Suprapubic skin (tissue), 3 donors: ENCODE measurements at regions not wholly inside any gene's neighbourhood (a gene's known extent, or its start where the extent isn't known, plus 50 kb on each side); places are given as distances from the start of the nearest gene placed in this dataset.

Experiments
- POLR2A ChIP-seq, 2 donors: fragments of 450-650 bp; IDR thresholded peaks; one replicate each; pipeline ENCODE4 v1.6.1; 2017; ENCODE audit warnings: antibody characterized with exemption in 2 of 2, mild to moderate bottlenecking in 2 of 2, moderate library complexity in 2 of 2
- TF ChIP-seq, protein P1 (sequence below), 2 donors: fragments of 200-600 bp in 1 of 2; fragments of 450-650 bp in 1 of 2; sonication (generic) in 1 of 2; IDR thresholded peaks; one replicate each; pipeline ENCODE4 v1.5.1; 2016 to 2019; ENCODE audit warnings: antibody characterized with exemption in 2 of 2, mild to moderate bottlenecking in 1 of 2, moderate library complexity in 1 of 2

DNA sequence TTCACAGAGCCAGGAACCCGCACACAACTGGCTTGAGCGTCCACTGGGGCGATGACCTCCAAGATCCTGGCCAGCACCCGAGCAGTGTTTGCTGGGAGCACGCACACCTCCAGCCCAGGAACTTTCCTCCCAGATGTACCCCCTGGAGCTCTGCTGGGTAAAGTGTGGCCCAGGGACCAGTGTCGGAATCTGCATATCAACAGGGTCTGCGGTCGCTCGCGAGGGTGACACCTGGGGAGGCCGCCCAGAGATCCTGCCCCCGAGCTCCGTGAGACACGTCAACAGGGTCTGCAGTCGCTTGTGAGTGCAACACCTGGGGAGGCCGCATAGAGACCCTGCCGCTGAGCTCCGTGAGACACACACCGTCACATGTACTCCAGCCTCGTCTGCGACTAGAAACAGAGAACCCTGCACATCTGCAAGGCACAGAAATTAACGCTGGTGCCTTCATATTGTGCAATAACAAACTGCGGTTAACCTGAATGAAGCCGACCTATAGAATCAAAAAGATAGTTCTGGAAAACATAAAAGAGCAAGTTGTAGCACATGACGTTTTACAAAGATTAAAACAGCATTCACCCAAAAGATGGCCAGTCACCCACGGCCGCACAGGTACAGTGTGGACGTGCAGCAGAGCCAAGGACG lies 172.4 kb downstream of the BRD1 start:
- TF ChIP-seq, protein P1, sequence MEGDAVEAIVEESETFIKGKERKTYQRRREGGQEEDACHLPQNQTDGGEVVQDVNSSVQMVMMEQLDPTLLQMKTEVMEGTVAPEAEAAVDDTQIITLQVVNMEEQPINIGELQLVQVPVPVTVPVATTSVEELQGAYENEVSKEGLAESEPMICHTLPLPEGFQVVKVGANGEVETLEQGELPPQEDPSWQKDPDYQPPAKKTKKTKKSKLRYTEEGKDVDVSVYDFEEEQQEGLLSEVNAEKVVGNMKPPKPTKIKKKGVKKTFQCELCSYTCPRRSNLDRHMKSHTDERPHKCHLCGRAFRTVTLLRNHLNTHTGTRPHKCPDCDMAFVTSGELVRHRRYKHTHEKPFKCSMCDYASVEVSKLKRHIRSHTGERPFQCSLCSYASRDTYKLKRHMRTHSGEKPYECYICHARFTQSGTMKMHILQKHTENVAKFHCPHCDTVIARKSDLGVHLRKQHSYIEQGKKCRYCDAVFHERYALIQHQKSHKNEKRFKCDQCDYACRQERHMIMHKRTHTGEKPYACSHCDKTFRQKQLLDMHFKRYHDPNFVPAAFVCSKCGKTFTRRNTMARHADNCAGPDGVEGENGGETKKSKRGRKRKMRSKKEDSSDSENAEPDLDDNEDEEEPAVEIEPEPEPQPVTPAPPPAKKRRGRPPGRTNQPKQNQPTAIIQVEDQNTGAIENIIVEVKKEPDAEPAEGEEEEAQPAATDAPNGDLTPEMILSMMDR (IDR thresholded peaks at IDR 0.05) = no peak
- TF ChIP-seq POLR2A (IDR thresholded peaks at IDR 0.05) = no peak
